A673 (cell line): ENCODE measurements at regions not wholly inside any gene's neighbourhood (a gene's known extent, or its start where the extent isn't known, plus 50 kb on each side); places are given as distances from the start of the nearest gene placed in this dataset.

Source experiments
- BruUV-seq: library from RNA; stranded (reverse); fragments of 400-500 nt; replicated peaks from 2 replicates; lab custom pipeline; 2021; lab: Mats Ljungman, UMichigan
- CTCF ChIA-PET: fragments of 300-600 bp; sonication (Branson Sonifier 250); formaldehyde crosslinking; loops from one replicate; lab custom pipeline; 2022; ENCODE audit warnings: antibody characterized with exemption; lab: Charles Lee
- POLR2A ChIA-PET: fragments of 300-600 bp; sonication (Branson Sonifier 250); formaldehyde crosslinking; loops from one replicate; lab custom pipeline; 2022; ENCODE audit warnings: antibody characterized with exemption; ENCODE audit not compliant: low non-redundant PET; lab: Charles Lee
- DNase-seq: peaks from one replicate; pipeline ENCODE4 v3.0.0-alpha.2; 2015; ENCODE audit warnings: low spot score
- H3K27ac ChIP-seq: fragments of 200-600 bp; sonication (generic); 2 replicates; pipeline ENCODE4 v1.5.1; 2016; ENCODE audit warnings: mixed run types, low read depth, mild to moderate bottlenecking, mixed read lengths, antibody characterized with exemption, low read length; ENCODE audit not compliant: poor library complexity, severe bottlenecking
- H3K27me3 ChIP-seq: fragments of 200-600 bp; sonication (generic); replicated peaks from 2 replicates; pipeline ENCODE4 v1.6.1; 2017; ENCODE audit warnings: mixed run types, low read depth, mild to moderate bottlenecking, mixed read lengths, antibody characterized with exemption, low read length; ENCODE audit not compliant: insufficient read depth, poor library complexity
- H3K36me3 ChIP-seq: fragments of 200-600 bp; sonication (generic); 2 replicates; pipeline ENCODE4 v1.6.1; 2016; ENCODE audit warnings: mixed run types, mild to moderate bottlenecking, mixed read lengths, antibody characterized with exemption, low read length; ENCODE audit not compliant: insufficient read depth, poor library complexity, severe bottlenecking
- H3K4me1 ChIP-seq: fragments of 200-600 bp; sonication (generic); 2 replicates; pipeline ENCODE4 v1.6.1; 2017; ENCODE audit warnings: mixed run types, mild to moderate bottlenecking, mixed read lengths, antibody characterized with exemption, low read length; ENCODE audit not compliant: insufficient read depth, poor library complexity, severe bottlenecking
- H3K4me3 ChIP-seq: fragments of 200-600 bp; sonication (generic); 2 replicates; pipeline ENCODE4 v1.5.1; 2016; ENCODE audit warnings: low read depth, mixed run types, mild to moderate bottlenecking, mixed read lengths, low read length; ENCODE audit not compliant: poor library complexity, severe bottlenecking
- H3K9me3 ChIP-seq: fragments of 200-600 bp; sonication (generic); 2 replicates; pipeline ENCODE4 v1.6.1; 2016; ENCODE audit warnings: mixed run types, low read depth, mild to moderate bottlenecking, mixed read lengths, antibody characterized with exemption, low read length; ENCODE audit not compliant: poor library complexity, severe bottlenecking
- CTCF ChIP-seq: fragments of 300-800, 200-600 bp; sonication (generic); conservative IDR thresholded peaks from 2 replicates; pipeline ENCODE4 v1.5.1; 2017; ENCODE audit warnings: low read depth, mild to moderate bottlenecking, antibody characterized with exemption, low read length, moderate library complexity, mixed read lengths
- EZH2 ChIP-seq: fragments of 200-600 bp; sonication (generic); IDR thresholded peaks from 2 replicates; pipeline ENCODE4 v1.6.1; 2017; ENCODE audit warnings: borderline replicate concordance, low read depth, mild to moderate bottlenecking, mixed read lengths, antibody characterized with exemption, low read length; ENCODE audit not compliant: poor library complexity, severe bottlenecking
- intact Hi-C: fragments of 100-400 bp; cut with micrococcal nuclease; formaldehyde crosslinking; loops from one replicate; pipeline ENCODE4 v1.10.0; 2022; ENCODE audit not compliant: unreplicated experiment

- ChIA-PET CTCF (no interaction called here), POLR2A (no interaction called here)
- Histone ChIP-seq H3K27ac (no peak overlapping the region), H3K9me3 (no peaks in the 10 kb centered on the region), H3K27me3 (no peaks in the 10 kb centered on the region), H3K4me3 (no peak overlapping the region), H3K4me1 (no peaks in the 10 kb centered on the region), H3K36me3 (no peaks in the 10 kb centered on the region)
- intact Hi-C loops = no loop called here
- no TSS peak for BruUV-seq
- DNase-seq = no peak
- no peak for TF ChIP-seq CTCF
- no peak for TF ChIP-seq EZH2
These were observed 277.1 kb upstream of the ZNF32 start for GRCh38 chr10:43925793-43926192.

GRCh38 chr10:43923328-43923727 lies 274.6 kb upstream of the ZNF32 start:
- Histone ChIP-seq H3K4me3 (no peak overlapping the region), H3K27me3 (no peaks in the 10 kb centered on the region), H3K36me3 (no peaks in the 10 kb centered on the region), H3K4me1 (no peaks in the 10 kb centered on the region), H3K9me3 (no peaks in the 10 kb centered on the region), H3K27ac (no peak overlapping the region)
- DNase-seq = no peak
- POLR2A ChIA-PET = no interaction called here
- TF ChIP-seq EZH2 (no peak), CTCF (no peak)
- intact Hi-C loops = no loop called here
- no TSS peak for BruUV-seq
- CTCF ChIA-PET = no interaction called here

- intact Hi-C loops = no loop called here
- BruUV-seq = no TSS peak
- no peak for TF ChIP-seq EZH2
- no peak for TF ChIP-seq CTCF
- H3K9me3 ChIP-seq = no peaks in the 10 kb centered on the region
- H3K27me3 ChIP-seq = no peaks in the 10 kb centered on the region
- H3K4me3 ChIP-seq = no peak overlapping the region
- no peak for DNase-seq
- ChIA-PET CTCF (no interaction called here), POLR2A (no interaction called here)
- H3K4me1 ChIP-seq = no peaks in the 10 kb centered on the region
- H3K36me3 ChIP-seq = no peaks in the 10 kb centered on the region
- no peak overlapping the region for H3K27ac ChIP-seq
These were observed 273.9 kb upstream of the ZNF32 start for GRCh38 chr10:43922335-43923280.
